WTC11 (cell line): ENCODE measurements at regions not wholly inside any gene's neighbourhood (a gene's known extent, or its start where the extent isn't known, plus 50 kb on each side); places are given as distances from the start of the nearest gene placed in this dataset.

Experiments
- ATAC-seq: fragments of 200-7000 bp; cut with Tn5 transposase; 2 replicates; pipeline ENCODE4 v1.10.0; 2021; ENCODE audit warnings: mild to moderate bottlenecking, moderate library complexity
- CTCF ChIA-PET: fragments of 300-600 bp; sonication (Branson Sonifier 250); formaldehyde crosslinking; loops from one replicate; lab custom pipeline; 2021; ENCODE audit warnings: antibody characterized with exemption; lab: Charles Lee
- POLR2A ChIA-PET: fragments of 350-600 bp; sonication (Branson Sonifier 250); formaldehyde crosslinking; loops from one replicate; lab custom pipeline; 2021; ENCODE audit warnings: antibody characterized with exemption; lab: Charles Lee
- DNase-seq: peaks from one replicate; pipeline ENCODE4 v3.0.0; 2021; ENCODE audit warnings: low spot score
- H3K27ac Mint-ChIP-seq: 2 replicates; pipeline ENCODE4 v1.8.0; 2021; ENCODE audit warnings: mixed read lengths
- H3K27me3 Mint-ChIP-seq: 2 replicates; pipeline ENCODE4 v1.8.0; 2021; ENCODE audit warnings: low read depth, mild to moderate bottlenecking, moderate library complexity, mixed read lengths
- H3K36me3 Mint-ChIP-seq: 2 replicates; pipeline ENCODE4 v1.8.0; 2021; ENCODE audit warnings: mixed read lengths
- H3K4me1 Mint-ChIP-seq: 2 replicates; pipeline ENCODE4 v1.8.0; 2022; ENCODE audit warnings: mixed read lengths
- H3K4me3 Mint-ChIP-seq: 2 replicates; pipeline ENCODE4 v1.8.0; 2021; ENCODE audit warnings: mild to moderate bottlenecking, moderate library complexity, mixed read lengths
- H3K9me3 Mint-ChIP-seq: 2 replicates; pipeline ENCODE4 v1.8.0; 2021; ENCODE audit warnings: mixed read lengths
- IRF2 ChIP-seq: sonication (generic); formaldehyde crosslinking; IDR thresholded peaks from 2 replicates; pipeline ENCODE4 v1.8.0; 2022; ENCODE audit warnings: low read depth, missing genetic modification reagents, borderline replicate concordance
- NFATC4 ChIP-seq: fragments of 250-450 bp; sonication (Bioruptor Pico); IDR thresholded peaks from 2 replicates; pipeline ENCODE4 v1.9.0; 2021; ENCODE audit warnings: mild to moderate bottlenecking
- NR3C1 ChIP-seq: sonication (generic); formaldehyde crosslinking; conservative IDR thresholded peaks from 2 replicates; pipeline ENCODE4 v1.8.1; 2023; ENCODE audit warnings: low read depth, mild to moderate bottlenecking, missing genetic modification reagents
- OVOL2 ChIP-seq: fragments of 250-450 bp; sonication (Bioruptor Pico); IDR thresholded peaks from 2 replicates; pipeline ENCODE4 v1.9.0; 2021; ENCODE audit warnings: mild to moderate bottlenecking, borderline replicate concordance
- RELA ChIP-seq: sonication (generic); formaldehyde crosslinking; IDR thresholded peaks from 2 replicates; pipeline ENCODE4 v1.8.1; 2022; ENCODE audit warnings: missing genetic modification reagents, mild to moderate bottlenecking, borderline replicate concordance
- SOX15 ChIP-seq: fragments of 250-450 bp; sonication (Bioruptor Pico); IDR thresholded peaks from 2 replicates; pipeline ENCODE4 v1.9.0; 2021; ENCODE audit warnings: mild to moderate bottlenecking
- TEAD4 ChIP-seq: sonication (generic); formaldehyde crosslinking; IDR thresholded peaks from 2 replicates; pipeline ENCODE4 v1.8.0; 2022; ENCODE audit warnings: mild to moderate bottlenecking, missing genetic modification reagents
- ZNF138 ChIP-seq: sonication (generic); formaldehyde crosslinking; conservative IDR thresholded peaks from 2 replicates; pipeline ENCODE4 v1.8.1; 2022; ENCODE audit warnings: mild to moderate bottlenecking, moderate library complexity, missing genetic modification reagents
- ZNF263 ChIP-seq: sonication (generic); formaldehyde crosslinking; IDR thresholded peaks from 2 replicates; pipeline ENCODE4 v1.8.1; 2022; ENCODE audit warnings: low read depth, mild to moderate bottlenecking, moderate library complexity, missing genetic modification reagents
- TF ChIP-seq, protein P1 (sequence below): sonication (generic); formaldehyde crosslinking; IDR thresholded peaks from 2 replicates; pipeline ENCODE4 v1.8.0; 2023; ENCODE audit warnings: mild to moderate bottlenecking, missing genetic modification reagents
- TF ChIP-seq, protein P2 (sequence below): sonication (generic); formaldehyde crosslinking; IDR thresholded peaks from 2 replicates; pipeline ENCODE4 v1.8.0; 2022; ENCODE audit warnings: mild to moderate bottlenecking, missing genetic modification reagents
- TF ChIP-seq, protein P3 (sequence below): sonication (generic); formaldehyde crosslinking; IDR thresholded peaks from 2 replicates; pipeline ENCODE4 v1.8.1; 2023; ENCODE audit warnings: mild to moderate bottlenecking, missing genetic modification reagents
- TF ChIP-seq, protein P4 (sequence below): fragments of 250-450 bp; sonication (Bioruptor Pico); IDR thresholded peaks from 2 replicates; pipeline ENCODE4 v1.9.0; 2021; ENCODE audit warnings: mild to moderate bottlenecking
- TF ChIP-seq, protein P5 (sequence below): sonication (generic); formaldehyde crosslinking; IDR thresholded peaks from 2 replicates; pipeline ENCODE4 v1.8.1; 2023; ENCODE audit warnings: mild to moderate bottlenecking, missing genetic modification reagents, borderline replicate concordance
- TF ChIP-seq, protein P6 (sequence below): sonication (generic); formaldehyde crosslinking; IDR thresholded peaks from 2 replicates; pipeline ENCODE4 v1.8.1; 2022; ENCODE audit warnings: mild to moderate bottlenecking, moderate library complexity, missing genetic modification reagents
- TF ChIP-seq, protein P7 (sequence below): fragments of 250-450 bp; sonication (Bioruptor Pico); IDR thresholded peaks from 2 replicates; pipeline ENCODE4 v2.1.2; 2022; ENCODE audit warnings: mild to moderate bottlenecking, moderate library complexity
- TF ChIP-seq, protein P8 (sequence below): sonication (generic); formaldehyde crosslinking; conservative IDR thresholded peaks from 2 replicates; pipeline ENCODE4 v1.8.1; 2022; ENCODE audit warnings: mild to moderate bottlenecking, missing genetic modification reagents

DNA sequence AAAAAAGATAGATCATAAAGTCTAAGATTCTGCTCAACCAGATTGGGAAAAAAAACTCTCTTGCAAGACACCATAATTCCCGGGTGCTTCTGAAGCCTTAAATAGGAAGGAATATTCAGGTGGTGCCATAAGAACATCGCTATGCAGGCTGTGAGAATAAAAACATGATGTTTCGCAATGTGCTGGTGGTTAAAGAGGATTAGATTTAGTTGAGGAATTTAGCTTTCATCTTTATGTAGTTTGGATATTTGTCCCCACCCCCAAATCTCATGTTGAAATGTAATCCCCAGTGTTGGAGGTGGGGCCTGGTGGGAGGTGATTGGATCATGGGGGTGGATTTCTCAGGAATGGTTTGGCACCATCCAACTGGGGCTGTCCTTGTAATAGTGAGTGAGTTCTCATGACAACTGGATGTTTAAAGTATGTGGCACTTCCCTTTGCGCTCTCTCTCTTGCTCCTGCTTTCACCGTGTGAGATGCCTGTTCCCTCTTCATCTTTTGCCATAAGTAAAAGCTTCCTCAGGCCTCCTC lies 132.2 kb downstream of the AKAIN1 start:
- ATAC-seq = no peak
- H3K36me3 Mint-ChIP-seq = no peaks in the 10 kb centered on the region
- no peaks in the 10 kb centered on the region for H3K27me3 Mint-ChIP-seq
- H3K4me3 Mint-ChIP-seq = no peak overlapping the region
- ChIA-PET CTCF (no interaction called here), POLR2A (no interaction called here)
- DNase-seq = no peak
- H3K27ac Mint-ChIP-seq = no peak overlapping the region
- H3K9me3 Mint-ChIP-seq = no peaks in the 10 kb centered on the region; the same call in 1 of the 2 replicates
- TF ChIP-seq, protein P1, sequence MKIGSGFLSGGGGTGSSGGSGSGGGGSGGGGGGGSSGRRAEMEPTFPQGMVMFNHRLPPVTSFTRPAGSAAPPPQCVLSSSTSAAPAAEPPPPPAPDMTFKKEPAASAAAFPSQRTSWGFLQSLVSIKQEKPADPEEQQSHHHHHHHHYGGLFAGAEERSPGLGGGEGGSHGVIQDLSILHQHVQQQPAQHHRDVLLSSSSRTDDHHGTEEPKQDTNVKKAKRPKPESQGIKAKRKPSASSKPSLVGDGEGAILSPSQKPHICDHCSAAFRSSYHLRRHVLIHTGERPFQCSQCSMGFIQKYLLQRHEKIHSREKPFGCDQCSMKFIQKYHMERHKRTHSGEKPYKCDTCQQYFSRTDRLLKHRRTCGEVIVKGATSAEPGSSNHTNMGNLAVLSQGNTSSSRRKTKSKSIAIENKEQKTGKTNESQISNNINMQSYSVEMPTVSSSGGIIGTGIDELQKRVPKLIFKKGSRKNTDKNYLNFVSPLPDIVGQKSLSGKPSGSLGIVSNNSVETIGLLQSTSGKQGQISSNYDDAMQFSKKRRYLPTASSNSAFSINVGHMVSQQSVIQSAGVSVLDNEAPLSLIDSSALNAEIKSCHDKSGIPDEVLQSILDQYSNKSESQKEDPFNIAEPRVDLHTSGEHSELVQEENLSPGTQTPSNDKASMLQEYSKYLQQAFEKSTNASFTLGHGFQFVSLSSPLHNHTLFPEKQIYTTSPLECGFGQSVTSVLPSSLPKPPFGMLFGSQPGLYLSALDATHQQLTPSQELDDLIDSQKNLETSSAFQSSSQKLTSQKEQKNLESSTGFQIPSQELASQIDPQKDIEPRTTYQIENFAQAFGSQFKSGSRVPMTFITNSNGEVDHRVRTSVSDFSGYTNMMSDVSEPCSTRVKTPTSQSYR = no peak
- TF ChIP-seq, protein P2, sequence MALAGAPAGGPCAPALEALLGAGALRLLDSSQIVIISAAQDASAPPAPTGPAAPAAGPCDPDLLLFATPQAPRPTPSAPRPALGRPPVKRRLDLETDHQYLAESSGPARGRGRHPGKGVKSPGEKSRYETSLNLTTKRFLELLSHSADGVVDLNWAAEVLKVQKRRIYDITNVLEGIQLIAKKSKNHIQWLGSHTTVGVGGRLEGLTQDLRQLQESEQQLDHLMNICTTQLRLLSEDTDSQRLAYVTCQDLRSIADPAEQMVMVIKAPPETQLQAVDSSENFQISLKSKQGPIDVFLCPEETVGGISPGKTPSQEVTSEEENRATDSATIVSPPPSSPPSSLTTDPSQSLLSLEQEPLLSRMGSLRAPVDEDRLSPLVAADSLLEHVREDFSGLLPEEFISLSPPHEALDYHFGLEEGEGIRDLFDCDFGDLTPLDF = no peak
- TF ChIP-seq, protein P3, sequence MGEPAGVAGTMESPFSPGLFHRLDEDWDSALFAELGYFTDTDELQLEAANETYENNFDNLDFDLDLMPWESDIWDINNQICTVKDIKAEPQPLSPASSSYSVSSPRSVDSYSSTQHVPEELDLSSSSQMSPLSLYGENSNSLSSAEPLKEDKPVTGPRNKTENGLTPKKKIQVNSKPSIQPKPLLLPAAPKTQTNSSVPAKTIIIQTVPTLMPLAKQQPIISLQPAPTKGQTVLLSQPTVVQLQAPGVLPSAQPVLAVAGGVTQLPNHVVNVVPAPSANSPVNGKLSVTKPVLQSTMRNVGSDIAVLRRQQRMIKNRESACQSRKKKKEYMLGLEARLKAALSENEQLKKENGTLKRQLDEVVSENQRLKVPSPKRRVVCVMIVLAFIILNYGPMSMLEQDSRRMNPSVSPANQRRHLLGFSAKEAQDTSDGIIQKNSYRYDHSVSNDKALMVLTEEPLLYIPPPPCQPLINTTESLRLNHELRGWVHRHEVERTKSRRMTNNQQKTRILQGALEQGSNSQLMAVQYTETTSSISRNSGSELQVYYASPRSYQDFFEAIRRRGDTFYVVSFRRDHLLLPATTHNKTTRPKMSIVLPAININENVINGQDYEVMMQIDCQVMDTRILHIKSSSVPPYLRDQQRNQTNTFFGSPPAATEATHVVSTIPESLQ (CRISPR knock-in tag) = no peak
- TF ChIP-seq, protein P4, sequence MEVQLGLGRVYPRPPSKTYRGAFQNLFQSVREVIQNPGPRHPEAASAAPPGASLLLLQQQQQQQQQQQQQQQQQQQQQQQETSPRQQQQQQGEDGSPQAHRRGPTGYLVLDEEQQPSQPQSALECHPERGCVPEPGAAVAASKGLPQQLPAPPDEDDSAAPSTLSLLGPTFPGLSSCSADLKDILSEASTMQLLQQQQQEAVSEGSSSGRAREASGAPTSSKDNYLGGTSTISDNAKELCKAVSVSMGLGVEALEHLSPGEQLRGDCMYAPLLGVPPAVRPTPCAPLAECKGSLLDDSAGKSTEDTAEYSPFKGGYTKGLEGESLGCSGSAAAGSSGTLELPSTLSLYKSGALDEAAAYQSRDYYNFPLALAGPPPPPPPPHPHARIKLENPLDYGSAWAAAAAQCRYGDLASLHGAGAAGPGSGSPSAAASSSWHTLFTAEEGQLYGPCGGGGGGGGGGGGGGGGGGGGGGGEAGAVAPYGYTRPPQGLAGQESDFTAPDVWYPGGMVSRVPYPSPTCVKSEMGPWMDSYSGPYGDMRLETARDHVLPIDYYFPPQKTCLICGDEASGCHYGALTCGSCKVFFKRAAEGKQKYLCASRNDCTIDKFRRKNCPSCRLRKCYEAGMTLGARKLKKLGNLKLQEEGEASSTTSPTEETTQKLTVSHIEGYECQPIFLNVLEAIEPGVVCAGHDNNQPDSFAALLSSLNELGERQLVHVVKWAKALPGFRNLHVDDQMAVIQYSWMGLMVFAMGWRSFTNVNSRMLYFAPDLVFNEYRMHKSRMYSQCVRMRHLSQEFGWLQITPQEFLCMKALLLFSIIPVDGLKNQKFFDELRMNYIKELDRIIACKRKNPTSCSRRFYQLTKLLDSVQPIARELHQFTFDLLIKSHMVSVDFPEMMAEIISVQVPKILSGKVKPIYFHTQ (CRISPR knock-in tag) = no peak
- TF ChIP-seq ZNF263 = no peak
- TF ChIP-seq TEAD4 = no peak
- H3K4me1 Mint-ChIP-seq = no peaks in the 10 kb centered on the region

DNA sequence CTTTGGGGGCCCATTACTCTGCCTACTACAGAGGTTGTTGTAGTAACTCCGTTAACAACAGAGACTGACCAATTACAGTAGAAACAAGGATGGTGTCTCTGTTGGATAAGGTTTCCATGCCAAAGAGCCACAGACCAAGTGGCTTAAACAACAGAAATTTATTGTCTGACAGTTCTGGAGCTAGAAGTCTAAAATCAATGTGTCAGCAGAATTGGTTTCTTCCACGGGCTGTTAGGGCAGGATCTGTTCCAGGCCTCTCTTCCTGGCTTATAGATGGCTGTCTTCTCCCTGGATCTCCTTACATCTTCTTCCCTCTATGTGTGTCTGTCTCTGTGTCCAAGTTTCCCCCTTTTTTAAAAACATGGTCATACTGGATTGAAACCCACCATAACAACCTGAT lies 135.3 kb downstream of the AKAIN1 start:
- CTCF ChIA-PET = no interaction called here
- Mint-ChIP-seq H3K27ac (no peak overlapping the region), H3K27me3 (no peaks in the 10 kb centered on the region), H3K4me1 (peaks cover 4% of the 10 kb centered on the region), H3K9me3 (no peaks in the 10 kb centered on the region; the same call in 1 of the 2 replicates), H3K4me3 (no peak overlapping the region), H3K36me3 (no peaks in the 10 kb centered on the region)
- no peak for ATAC-seq
- DNase-seq = no peak
- POLR2A ChIA-PET = no interaction called here
- TF ChIP-seq NR3C1 (no peak), NFATC4 (CRISPR knock-in tag) (no peak)
- TF ChIP-seq, protein P5, sequence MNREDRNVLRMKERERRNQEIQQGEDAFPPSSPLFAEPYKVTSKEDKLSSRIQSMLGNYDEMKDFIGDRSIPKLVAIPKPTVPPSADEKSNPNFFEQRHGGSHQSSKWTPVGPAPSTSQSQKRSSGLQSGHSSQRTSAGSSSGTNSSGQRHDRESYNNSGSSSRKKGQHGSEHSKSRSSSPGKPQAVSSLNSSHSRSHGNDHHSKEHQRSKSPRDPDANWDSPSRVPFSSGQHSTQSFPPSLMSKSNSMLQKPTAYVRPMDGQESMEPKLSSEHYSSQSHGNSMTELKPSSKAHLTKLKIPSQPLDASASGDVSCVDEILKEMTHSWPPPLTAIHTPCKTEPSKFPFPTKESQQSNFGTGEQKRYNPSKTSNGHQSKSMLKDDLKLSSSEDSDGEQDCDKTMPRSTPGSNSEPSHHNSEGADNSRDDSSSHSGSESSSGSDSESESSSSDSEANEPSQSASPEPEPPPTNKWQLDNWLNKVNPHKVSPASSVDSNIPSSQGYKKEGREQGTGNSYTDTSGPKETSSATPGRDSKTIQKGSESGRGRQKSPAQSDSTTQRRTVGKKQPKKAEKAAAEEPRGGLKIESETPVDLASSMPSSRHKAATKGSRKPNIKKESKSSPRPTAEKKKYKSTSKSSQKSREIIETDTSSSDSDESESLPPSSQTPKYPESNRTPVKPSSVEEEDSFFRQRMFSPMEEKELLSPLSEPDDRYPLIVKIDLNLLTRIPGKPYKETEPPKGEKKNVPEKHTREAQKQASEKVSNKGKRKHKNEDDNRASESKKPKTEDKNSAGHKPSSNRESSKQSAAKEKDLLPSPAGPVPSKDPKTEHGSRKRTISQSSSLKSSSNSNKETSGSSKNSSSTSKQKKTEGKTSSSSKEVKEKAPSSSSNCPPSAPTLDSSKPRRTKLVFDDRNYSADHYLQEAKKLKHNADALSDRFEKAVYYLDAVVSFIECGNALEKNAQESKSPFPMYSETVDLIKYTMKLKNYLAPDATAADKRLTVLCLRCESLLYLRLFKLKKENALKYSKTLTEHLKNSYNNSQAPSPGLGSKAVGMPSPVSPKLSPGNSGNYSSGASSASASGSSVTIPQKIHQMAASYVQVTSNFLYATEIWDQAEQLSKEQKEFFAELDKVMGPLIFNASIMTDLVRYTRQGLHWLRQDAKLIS (CRISPR knock-in tag) = no peak

DNA sequence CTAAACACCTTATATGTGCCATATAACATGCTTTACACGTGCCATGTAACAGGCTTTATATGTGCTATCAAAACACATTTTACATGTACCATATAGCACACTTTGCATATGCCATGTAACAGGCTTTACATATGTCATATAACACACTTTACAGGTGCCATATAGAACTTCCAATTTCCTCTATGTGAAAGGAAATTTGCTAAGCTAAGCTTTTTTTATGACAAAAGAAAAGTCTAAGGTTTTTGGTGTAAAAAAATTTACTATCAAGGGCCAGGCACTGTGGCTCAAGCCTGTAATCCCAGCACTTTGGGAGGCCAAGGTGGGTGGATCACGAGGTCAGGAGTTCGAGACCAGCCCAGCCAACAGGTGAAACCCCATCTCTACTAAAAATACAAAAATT lies 136.5 kb downstream of the AKAIN1 start:
- no peak overlapping the region for H3K4me3 Mint-ChIP-seq
- no peaks in the 10 kb centered on the region for H3K27me3 Mint-ChIP-seq
- no peaks in the 10 kb centered on the region for H3K9me3 Mint-ChIP-seq
- H3K36me3 Mint-ChIP-seq = no peaks in the 10 kb centered on the region
- no peak for ATAC-seq
- ChIA-PET POLR2A (no interaction called here), CTCF (no interaction called here)
- DNase-seq = no peak
- peaks cover 4% of the 10 kb centered on the region for H3K4me1 Mint-ChIP-seq
- no peak overlapping the region for H3K27ac Mint-ChIP-seq
- TF ChIP-seq, protein P6, sequence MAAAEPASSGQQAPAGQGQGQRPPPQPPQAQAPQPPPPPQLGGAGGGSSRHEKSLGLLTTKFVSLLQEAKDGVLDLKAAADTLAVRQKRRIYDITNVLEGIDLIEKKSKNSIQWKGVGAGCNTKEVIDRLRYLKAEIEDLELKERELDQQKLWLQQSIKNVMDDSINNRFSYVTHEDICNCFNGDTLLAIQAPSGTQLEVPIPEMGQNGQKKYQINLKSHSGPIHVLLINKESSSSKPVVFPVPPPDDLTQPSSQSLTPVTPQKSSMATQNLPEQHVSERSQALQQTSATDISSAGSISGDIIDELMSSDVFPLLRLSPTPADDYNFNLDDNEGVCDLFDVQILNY (CRISPR knock-in tag) = no peak
- TF ChIP-seq, protein P7, sequence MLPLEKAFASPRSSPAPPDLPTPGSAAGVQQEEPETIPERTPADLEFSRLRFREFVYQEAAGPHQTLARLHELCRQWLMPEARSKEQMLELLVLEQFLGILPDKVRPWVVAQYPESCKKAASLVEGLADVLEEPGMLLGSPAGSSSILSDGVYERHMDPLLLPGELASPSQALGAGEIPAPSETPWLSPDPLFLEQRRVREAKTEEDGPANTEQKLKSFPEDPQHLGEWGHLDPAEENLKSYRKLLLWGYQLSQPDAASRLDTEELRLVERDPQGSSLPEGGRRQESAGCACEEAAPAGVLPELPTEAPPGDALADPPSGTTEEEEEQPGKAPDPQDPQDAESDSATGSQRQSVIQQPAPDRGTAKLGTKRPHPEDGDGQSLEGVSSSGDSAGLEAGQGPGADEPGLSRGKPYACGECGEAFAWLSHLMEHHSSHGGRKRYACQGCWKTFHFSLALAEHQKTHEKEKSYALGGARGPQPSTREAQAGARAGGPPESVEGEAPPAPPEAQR (CRISPR knock-in tag) = no peak
- TF ChIP-seq RELA (no peak), SOX15 (CRISPR knock-in tag) (no peak), OVOL2 (no peak), ZNF138 (CRISPR knock-in tag) (no peak), IRF2 (CRISPR knock-in tag) (no peak), NFATC4 (CRISPR knock-in tag) (no peak)
- TF ChIP-seq, protein P8, sequence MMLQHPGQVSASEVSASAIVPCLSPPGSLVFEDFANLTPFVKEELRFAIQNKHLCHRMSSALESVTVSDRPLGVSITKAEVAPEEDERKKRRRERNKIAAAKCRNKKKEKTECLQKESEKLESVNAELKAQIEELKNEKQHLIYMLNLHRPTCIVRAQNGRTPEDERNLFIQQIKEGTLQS (CRISPR knock-in tag) = no peak
